Liver (tissue), 8 donors: ENCODE measurements at regions not wholly inside any gene's neighbourhood (a gene's known extent, or its start where the extent isn't known, plus 50 kb on each side); places are given as distances from the start of the nearest gene placed in this dataset.

Experiments used
- DNase-seq: peaks from one replicate; pipeline ENCODE4 v3.0.0-alpha.2; 2017; ENCODE audit warnings: low spot score
- H3K27ac ChIP-seq, 2 donors: one replicate each; pipeline ENCODE4 v1.7.0; 2013; ENCODE audit warnings: inconsistent platforms in 2 of 2, low read length in 2 of 2, control low read depth in 1 of 2, low read depth in 1 of 2, mild to moderate bottlenecking in 1 of 2
- H3K27me3 ChIP-seq, 4 donors: one replicate each; pipeline versions ENCODE4 v1.6.1 to v1.7.0; 2013; ENCODE audit warnings: low read length in 3 of 4, inconsistent platforms in 1 of 4, mild to moderate bottlenecking in 1 of 4, moderate library complexity in 1 of 4; ENCODE audit not compliant: control insufficient read depth in 4 of 4, insufficient read depth in 4 of 4
- H3K36me3 ChIP-seq, 4 donors: one replicate each; pipeline versions ENCODE4 v1.6.1 to v1.7.0; 2013; ENCODE audit warnings: low read length in 3 of 4, mild to moderate bottlenecking in 3 of 4, low read depth in 1 of 4, moderate library complexity in 1 of 4; ENCODE audit not compliant: control insufficient read depth in 4 of 4, insufficient read depth in 3 of 4
- H3K4me1 ChIP-seq, 4 donors: one replicate each; pipeline versions ENCODE4 v1.6.1 to v1.7.0; 2013; ENCODE audit warnings: low read length in 3 of 4, mild to moderate bottlenecking in 3 of 4, moderate library complexity in 1 of 4; ENCODE audit not compliant: control insufficient read depth in 4 of 4, insufficient read depth in 4 of 4
- H3K4me3 ChIP-seq, 3 donors: one replicate each; pipeline versions ENCODE4 v1.6.1 to v1.7.0; 2013; ENCODE audit warnings: low read length in 3 of 3, control low read depth in 1 of 3, low read depth in 1 of 3, mild to moderate bottlenecking in 1 of 3
- H3K9ac ChIP-seq, 2 donors: one replicate each; pipeline ENCODE4 v1.7.0; 2013; ENCODE audit warnings: low read length in 2 of 2, mild to moderate bottlenecking in 2 of 2, moderate library complexity in 2 of 2, control low read depth in 1 of 2, low read depth in 1 of 2
- H3K9me3 ChIP-seq, 4 donors: one replicate each; pipeline versions ENCODE4 v1.6.1 to v1.7.0; 2013; ENCODE audit warnings: low read length in 3 of 4; ENCODE audit not compliant: control insufficient read depth in 4 of 4
- ATF3 ChIP-seq: IDR thresholded peaks from 2 replicates; pipeline ENCODE4 v1.6.1; 2016; ENCODE audit warnings: antibody characterized with exemption
- EGR1 ChIP-seq, 2 donors: IDR thresholded peaks; 2 replicates each; pipeline ENCODE4 v1.6.1; 2016 to 2018; ENCODE audit warnings: antibody characterized with exemption in 2 of 2, low read depth in 2 of 2
- FOXA1 ChIP-seq: IDR thresholded peaks from 2 replicates; pipeline ENCODE4 v1.6.1; 2016; ENCODE audit warnings: antibody characterized with exemption
- FOXA2 ChIP-seq: IDR thresholded peaks from 2 replicates; pipeline ENCODE4 v1.6.1; 2016; ENCODE audit warnings: antibody characterized with exemption
- GABPA ChIP-seq, 2 donors: IDR thresholded peaks in 1 of 2; conservative IDR thresholded peaks in 1 of 2; 2 replicates each; pipeline ENCODE4 v1.6.1; 2016; ENCODE audit warnings: antibody characterized with exemption in 2 of 2, mild to moderate bottlenecking in 1 of 2, moderate library complexity in 1 of 2
- HNF4A ChIP-seq, 2 donors: conservative IDR thresholded peaks; 2 replicates each; pipeline ENCODE4 v1.6.1; 2016; ENCODE audit warnings: antibody characterized with exemption in 2 of 2, mild to moderate bottlenecking in 2 of 2
- HNF4G ChIP-seq: IDR thresholded peaks from 2 replicates; pipeline ENCODE4 v1.6.1; 2016; ENCODE audit warnings: antibody characterized with exemption
- JUND ChIP-seq, 2 donors: IDR thresholded peaks; 2 replicates each; pipeline ENCODE4 v1.6.1; 2016; ENCODE audit warnings: antibody characterized with exemption in 2 of 2
- NR2F2 ChIP-seq: IDR thresholded peaks from 2 replicates; pipeline ENCODE4 v1.6.1; 2016; ENCODE audit warnings: antibody characterized with exemption
- RAD21 ChIP-seq, 2 donors: IDR thresholded peaks; 2 replicates each; pipeline ENCODE4 v1.6.1; 2016; ENCODE audit warnings: antibody characterized with exemption in 2 of 2, mild to moderate bottlenecking in 2 of 2
- REST ChIP-seq: IDR thresholded peaks from 2 replicates; pipeline ENCODE4 v1.6.1; 2016; ENCODE audit warnings: antibody characterized with exemption, mild to moderate bottlenecking
- RXRA ChIP-seq, 2 donors: IDR thresholded peaks; 2 replicates each; pipeline ENCODE4 v1.6.1; 2017 to 2018; ENCODE audit warnings: antibody characterized with exemption in 2 of 2, mild to moderate bottlenecking in 1 of 2
- SP1 ChIP-seq: IDR thresholded peaks from 2 replicates; pipeline ENCODE4 v1.6.1; 2018; ENCODE audit warnings: antibody characterized with exemption, mild to moderate bottlenecking
- TAF1 ChIP-seq: conservative IDR thresholded peaks from 2 replicates; pipeline ENCODE4 v1.6.1; 2016; ENCODE audit warnings: antibody characterized with exemption, mild to moderate bottlenecking
- YY1 ChIP-seq: IDR thresholded peaks from 2 replicates; pipeline ENCODE4 v1.6.1; 2016; ENCODE audit warnings: antibody characterized with exemption, mild to moderate bottlenecking
- ZBTB33 ChIP-seq: IDR thresholded peaks from 2 replicates; pipeline ENCODE4 v1.6.1; 2016; ENCODE audit warnings: antibody characterized with exemption
- WGBS: extraction: QIAGEN DNeasy Blood & Tissue Kit; methylation state at CpG from one replicate; pipeline ENCODE4 v1.1.7; 2013; 5-methylcytosine and 5-hydroxymethylcytosine counted together
- TF ChIP-seq, protein P1 (sequence below): IDR thresholded peaks from 2 replicates; pipeline ENCODE4 v1.6.1; 2016; ENCODE audit warnings: antibody characterized with exemption
- TF ChIP-seq, protein P2 (sequence below): fragments of 150-350 bp; IDR thresholded peaks from 2 replicates; pipeline ENCODE4 v1.5.1; 2017; ENCODE audit warnings: improper control_type of control experiment, low read depth, low read length; ENCODE audit not compliant: missing input control
- donor health status: healthy.
- donor health status: healthy.
- donor health status: healthy.
- donor health status: healthy.
- donor health status: healthy.

- Histone ChIP-seq H3K9me3 (peaks cover 0 to 4% (median 0%) of the 10 kb centered on the region in 4 donors), H3K36me3 (no peaks in the 10 kb centered on the region), H3K27ac (no peak overlapping the region), H3K27me3 (no peaks in the 10 kb centered on the region), H3K4me3 (no peak overlapping the region), H3K9ac (no peak overlapping the region), H3K4me1 (no peaks in the 10 kb centered on the region)
- TF ChIP-seq, protein P1, sequence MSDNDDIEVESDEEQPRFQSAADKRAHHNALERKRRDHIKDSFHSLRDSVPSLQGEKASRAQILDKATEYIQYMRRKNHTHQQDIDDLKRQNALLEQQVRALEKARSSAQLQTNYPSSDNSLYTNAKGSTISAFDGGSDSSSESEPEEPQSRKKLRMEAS, result no peak
- TF ChIP-seq HNF4G (no peak), FOXA1 (no peak), SP1 (no peak), JUND (IDR thresholded peaks at IDR 0.05) (no peak), ZBTB33 (no peak), TAF1 (no peak), GABPA (IDR thresholded peaks at IDR 0.05 in 1 of 2, conservative IDR thresholded peaks at IDR 0.05 in 1 of 2) (no peak), RAD21 (IDR thresholded peaks at IDR 0.05) (no peak), EGR1 (IDR thresholded peaks at IDR 0.05; ENCODE audit: low read depth in 2 of 2) (no peak), HNF4A (conservative IDR thresholded peaks at IDR 0.05) (no peak), RXRA (IDR thresholded peaks at IDR 0.05) (no peak)
- WGBS, result 66% methylated on average over 5 of the region's 5 CpGs
- no peak for DNase-seq
These were observed 526.0 kb downstream of the ETS1 start for GRCh38 chr11:128061281-128061871.

GRCh38 chr11:128058580-128059208 is 528.7 kb downstream of the ETS1 start:
- 84% methylated on average over 5 of the region's 5 CpGs for WGBS
- Histone ChIP-seq H3K27me3 (no peaks in the 10 kb centered on the region), H3K36me3 (no peaks in the 10 kb centered on the region), H3K4me3 (no peak overlapping the region), H3K9ac (no peak overlapping the region), H3K9me3 (no peaks in the 10 kb centered on the region), H3K4me1 (no peaks in the 10 kb centered on the region), H3K27ac (no peak overlapping the region)
- TF ChIP-seq ATF3, result no peak
- no peak for TF ChIP-seq TAF1
- TF ChIP-seq, protein P1, result no peak
- no peak for TF ChIP-seq ZBTB33
- TF ChIP-seq YY1, result no peak
- no peak for TF ChIP-seq FOXA1
- TF ChIP-seq FOXA2, result no peak
- no peak for TF ChIP-seq HNF4G
- no peak for TF ChIP-seq RAD21 (IDR thresholded peaks at IDR 0.05)
- TF ChIP-seq SP1, result no peak
- no peak for TF ChIP-seq NR2F2
- TF ChIP-seq, protein P2, sequence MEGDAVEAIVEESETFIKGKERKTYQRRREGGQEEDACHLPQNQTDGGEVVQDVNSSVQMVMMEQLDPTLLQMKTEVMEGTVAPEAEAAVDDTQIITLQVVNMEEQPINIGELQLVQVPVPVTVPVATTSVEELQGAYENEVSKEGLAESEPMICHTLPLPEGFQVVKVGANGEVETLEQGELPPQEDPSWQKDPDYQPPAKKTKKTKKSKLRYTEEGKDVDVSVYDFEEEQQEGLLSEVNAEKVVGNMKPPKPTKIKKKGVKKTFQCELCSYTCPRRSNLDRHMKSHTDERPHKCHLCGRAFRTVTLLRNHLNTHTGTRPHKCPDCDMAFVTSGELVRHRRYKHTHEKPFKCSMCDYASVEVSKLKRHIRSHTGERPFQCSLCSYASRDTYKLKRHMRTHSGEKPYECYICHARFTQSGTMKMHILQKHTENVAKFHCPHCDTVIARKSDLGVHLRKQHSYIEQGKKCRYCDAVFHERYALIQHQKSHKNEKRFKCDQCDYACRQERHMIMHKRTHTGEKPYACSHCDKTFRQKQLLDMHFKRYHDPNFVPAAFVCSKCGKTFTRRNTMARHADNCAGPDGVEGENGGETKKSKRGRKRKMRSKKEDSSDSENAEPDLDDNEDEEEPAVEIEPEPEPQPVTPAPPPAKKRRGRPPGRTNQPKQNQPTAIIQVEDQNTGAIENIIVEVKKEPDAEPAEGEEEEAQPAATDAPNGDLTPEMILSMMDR, result no peak
- TF ChIP-seq EGR1 (IDR thresholded peaks at IDR 0.05; ENCODE audit: low read depth in 2 of 2), result no peak
- no peak for TF ChIP-seq GABPA (IDR thresholded peaks at IDR 0.05 in 1 of 2, conservative IDR thresholded peaks at IDR 0.05 in 1 of 2)
- no peak for TF ChIP-seq HNF4A (conservative IDR thresholded peaks at IDR 0.05)
- TF ChIP-seq JUND (IDR thresholded peaks at IDR 0.05), result no peak
- no peak for TF ChIP-seq REST
- TF ChIP-seq RXRA (IDR thresholded peaks at IDR 0.05), result no peak
- no peak for DNase-seq
